Gastroesophageal sphincter (tissue), 4 donors: ENCODE measurements at regions not wholly inside any gene's neighbourhood (a gene's known extent, or its start where the extent isn't known, plus 50 kb on each side); places are given as distances from the start of the nearest gene placed in this dataset.

Experiments
- ATAC-seq: fragments of 150-250 bp; one replicate; pipeline ENCODE4 v1.9.1; 2016; ENCODE audit warnings: mild to moderate bottlenecking, moderate library complexity
- H3K27ac ChIP-seq, 4 donors: fragments of 200-600 bp; sonication (generic) in 3 of 4; 1 replicate in 3 of 4; 2 replicates in 1 of 4; pipeline ENCODE4 v1.5.1; 2016 to 2019
- H3K27me3 ChIP-seq: fragments of 200-600 bp; sonication (generic); one replicate; pipeline ENCODE4 v1.5.1; 2019
- H3K36me3 ChIP-seq, 2 donors: fragments of 200-600 bp; sonication (generic); one replicate each; pipeline ENCODE4 v1.5.1; 2019; ENCODE audit warnings: control low read depth in 1 of 2
- H3K4me1 ChIP-seq, 3 donors: fragments of 200-600 bp; sonication (generic); 1 replicate in 2 of 3; 2 replicates in 1 of 3; pipeline ENCODE4 v1.5.1; 2016 to 2019; ENCODE audit warnings: control low read depth in 2 of 3
- H3K4me3 ChIP-seq, 2 donors: fragments of 200-600 bp; sonication (generic); one replicate each; pipeline ENCODE4 v1.5.1; 2019; ENCODE audit warnings: mild to moderate bottlenecking in 1 of 2, moderate library complexity in 1 of 2
- H3K9me3 ChIP-seq, 3 donors: fragments of 200-600 bp; sonication (generic); one replicate each; pipeline ENCODE4 v1.5.1; 2017 to 2019; ENCODE audit warnings: control low read depth in 2 of 3
- CTCF ChIP-seq, 4 experiments: fragments of 200-600 bp in 2 of 4; fragments of 450-650 bp in 2 of 4; sonication (generic) in 1 of 4; IDR thresholded peaks; one replicate each; pipeline ENCODE4 v1.5.1; 2017 to 2019; ENCODE audit warnings: antibody characterized with exemption in 4 of 4, mild to moderate bottlenecking in 2 of 4, moderate library complexity in 2 of 4
- EP300 ChIP-seq: sonication (generic); formaldehyde crosslinking; IDR thresholded peaks from one replicate; pipeline ENCODE4 v1.6.1; 2017; ENCODE audit warnings: antibody characterized with exemption, mild to moderate bottlenecking
- POLR2A ChIP-seq, 2 donors: fragments of 450-650 bp; IDR thresholded peaks; one replicate each; pipeline ENCODE4 v1.6.1; 2017; ENCODE audit warnings: antibody characterized with exemption in 2 of 2, mild to moderate bottlenecking in 2 of 2, moderate library complexity in 1 of 2
- POLR2AphosphoS5 ChIP-seq: sonication (generic); formaldehyde crosslinking; IDR thresholded peaks from one replicate; pipeline ENCODE4 v1.6.1; 2017; ENCODE audit warnings: antibody characterized with exemption
- WGBS, 2 donors: methylation state at CpG; one replicate each; pipeline ENCODE4 v1.1.5; 2018; ENCODE audit warnings: low coverage in 1 of 2; 5-methylcytosine and 5-hydroxymethylcytosine counted together

GRCh38 chr6:156440688-156441087 is 336.5 kb upstream of the ARID1B start:
- ATAC-seq = no peak
- Histone ChIP-seq H3K36me3 (no peaks in the 10 kb centered on the region), H3K27ac (no peak overlapping the region), H3K4me3 (no peak overlapping the region), H3K4me1 (no peaks in the 10 kb centered on the region), H3K9me3 (no peaks in the 10 kb centered on the region), H3K27me3 (no peaks in the 10 kb centered on the region)
- no peak for TF ChIP-seq CTCF (IDR thresholded peaks at IDR 0.05)
- TF ChIP-seq POLR2A (IDR thresholded peaks at IDR 0.05) = no peak
- no peak for TF ChIP-seq POLR2AphosphoS5
- no peak for TF ChIP-seq EP300
- 80 to 91% methylated on average over 1 to 2 of the region's 2 CpGs for WGBS, 2 donors

- Histone ChIP-seq H3K4me3 (no peak overlapping the region), H3K27ac (no peak overlapping the region), H3K36me3 (no peaks in the 10 kb centered on the region), H3K9me3 (peaks cover 0 to 8% (median 0%) of the 10 kb centered on the region in 3 donors), H3K4me1 (no peaks in the 10 kb centered on the region), H3K27me3 (no peaks in the 10 kb centered on the region)
- ATAC-seq = no peak
- 40 to 54% methylated on average over 7 to 8 of the region's 10 CpGs for WGBS, 2 donors
- TF ChIP-seq CTCF (IDR thresholded peaks at IDR 0.05) (no peak), POLR2AphosphoS5 (no peak), POLR2A (IDR thresholded peaks at IDR 0.05) (no peak), EP300 (no peak)
Observed at GRCh38 chr6:156438350-156438923, 338.7 kb upstream of the ARID1B start.

GRCh38 chr6:156437121-156437879 is 339.9 kb upstream of the ARID1B start:
- Histone ChIP-seq H3K27ac (no peak overlapping the region), H3K36me3 (no peaks in the 10 kb centered on the region), H3K4me3 (no peak overlapping the region), H3K9me3 (peaks cover 0 to 8% (median 0%) of the 10 kb centered on the region in 3 donors), H3K4me1 (no peaks in the 10 kb centered on the region), H3K27me3 (no peaks in the 10 kb centered on the region)
- ATAC-seq = no peak
- WGBS, 2 donors = 54 to 61% methylated on average over 3 to 11 of the region's 11 CpGs
- TF ChIP-seq CTCF (IDR thresholded peaks at IDR 0.05) (no peak), POLR2AphosphoS5 (no peak), POLR2A (IDR thresholded peaks at IDR 0.05) (no peak), EP300 (no peak)

- ATAC-seq = no peak
- H3K36me3 ChIP-seq = no peaks in the 10 kb centered on the region
- TF ChIP-seq POLR2A (IDR thresholded peaks at IDR 0.05) (no peak), POLR2AphosphoS5 (no peak), CTCF (IDR thresholded peaks at IDR 0.05) (no peak), EP300 (no peak)
- H3K4me1 ChIP-seq = no peaks in the 10 kb centered on the region
- 71 to 80% methylated on average over 2 of the region's 2 CpGs for WGBS, 2 donors
- H3K27ac ChIP-seq = no peak overlapping the region
- H3K4me3 ChIP-seq = no peak overlapping the region
- no peaks in the 10 kb centered on the region for H3K27me3 ChIP-seq
- peaks cover 0 to 8% (median 0%) of the 10 kb centered on the region in 3 donors for H3K9me3 ChIP-seq
Observed at GRCh38 chr6:156434795-156435190, 342.4 kb upstream of the ARID1B start.
